ENCODE measurements at regions not wholly inside any gene's neighbourhood (a gene's known extent, or its start where the extent isn't known, plus 50 kb on each side); places are given as distances from the start of the nearest gene placed in this dataset.
A peak's percentile ranks its signal among the peaks of the same experiment; 100 is the strongest.

- TF ChIP-seq ZNF274 (IDR thresholded peaks at IDR 0.05; ENCODE audit: low read depth, low read length) (no peak), SUZ12 (IDR thresholded peaks at IDR 0.05; ENCODE audit: extremely low read depth, insufficient read depth, insufficient read length) (no peak)
- Histone ChIP-seq H3K4me1 (ENCODE audit: insufficient read depth, insufficient read length) (peaks cover 23% of the 10 kb centered on the region), H3K27me3 (ENCODE audit: insufficient read depth, insufficient read length) (no peaks in the 10 kb centered on the region), H3K9me3 (ENCODE audit: insufficient read depth, low read length) (no peaks in the 10 kb centered on the region), H3K4me3 (ENCODE audit: insufficient read length, low read depth) (no peak overlapping the region), H3K9ac (ENCODE audit: insufficient read length, low read depth) (peak overlapping the region; percentile 27), H3K36me3 (ENCODE audit: insufficient read depth, insufficient read length, low read length) (no peaks in the 10 kb centered on the region)
- no peak for DNase-seq (ENCODE audit: low read depth, low spot score)
Observed at GRCh38 chr16:27718201-27719105, 168.5 kb downstream of the KATNIP start.

GRCh38 chr16:27719106-27719445 lies 169.1 kb downstream of the KATNIP start:
- TF ChIP-seq ZNF274 (IDR thresholded peaks at IDR 0.05; ENCODE audit: low read depth, low read length) (no peak), SUZ12 (IDR thresholded peaks at IDR 0.05; ENCODE audit: extremely low read depth, insufficient read depth, insufficient read length) (no peak), YY1 (IDR thresholded peaks at IDR 0.05; ENCODE audit: insufficient read depth, insufficient read length) (no peak)
- H3K4me1 ChIP-seq (ENCODE audit: insufficient read depth, insufficient read length): peaks cover 23% of the 10 kb centered on the region
- no peaks in the 10 kb centered on the region for H3K27me3 ChIP-seq (ENCODE audit: insufficient read depth, insufficient read length)
- no peak overlapping the region for H3K4me3 ChIP-seq (ENCODE audit: insufficient read length, low read depth)
- DNase-seq (ENCODE audit: low read depth, low spot score): no peak
- no peaks in the 10 kb centered on the region for H3K9me3 ChIP-seq (ENCODE audit: insufficient read depth, low read length)
- no peak overlapping the region for H3K9ac ChIP-seq (ENCODE audit: insufficient read length, low read depth)
- H3K36me3 ChIP-seq (ENCODE audit: insufficient read depth, insufficient read length, low read length): no peaks in the 10 kb centered on the region

- TF ChIP-seq ZNF274 (IDR thresholded peaks at IDR 0.05; ENCODE audit: low read depth, low read length): no peak
- TF ChIP-seq YY1 (IDR thresholded peaks at IDR 0.05; ENCODE audit: insufficient read depth, insufficient read length): no peak
- no peak for TF ChIP-seq SUZ12 (IDR thresholded peaks at IDR 0.05; ENCODE audit: extremely low read depth, insufficient read depth, insufficient read length)
Observed at GRCh38 chr16:27720731-27721530, 171.0 kb downstream of the KATNIP start.

GRCh38 chr16:27721531-27722181 lies 171.7 kb downstream of the KATNIP start:
- no peaks in the 10 kb centered on the region for H3K27me3 ChIP-seq (ENCODE audit: insufficient read depth, insufficient read length)
- TF ChIP-seq SUZ12 (IDR thresholded peaks at IDR 0.05; ENCODE audit: extremely low read depth, insufficient read depth, insufficient read length): no peak
- no peak for TF ChIP-seq YY1 (IDR thresholded peaks at IDR 0.05; ENCODE audit: insufficient read depth, insufficient read length)
- no peak for TF ChIP-seq ZNF274 (IDR thresholded peaks at IDR 0.05; ENCODE audit: low read depth, low read length)
- DNase-seq (ENCODE audit: low read depth, low spot score): no peak
- no peak overlapping the region for H3K4me3 ChIP-seq (ENCODE audit: insufficient read length, low read depth)
- H3K36me3 ChIP-seq (ENCODE audit: insufficient read depth, insufficient read length, low read length): no peaks in the 10 kb centered on the region
- peak overlapping the region; percentile 24 for H3K9ac ChIP-seq (ENCODE audit: insufficient read length, low read depth)
- peaks cover 23% of the 10 kb centered on the region for H3K4me1 ChIP-seq (ENCODE audit: insufficient read depth, insufficient read length)
- no peaks in the 10 kb centered on the region for H3K9me3 ChIP-seq (ENCODE audit: insufficient read depth, low read length)

More at GRCh38 chr16:27720731-27721530, 171.0 kb downstream of the KATNIP start:
- no peak overlapping the region for H3K4me3 ChIP-seq (ENCODE audit: insufficient read length, low read depth)
- H3K4me1 ChIP-seq (ENCODE audit: insufficient read depth, insufficient read length): peaks cover 23% of the 10 kb centered on the region
- no peaks in the 10 kb centered on the region for H3K36me3 ChIP-seq (ENCODE audit: insufficient read depth, insufficient read length, low read length)
- no peaks in the 10 kb centered on the region for H3K27me3 ChIP-seq (ENCODE audit: insufficient read depth, insufficient read length)
- no peaks in the 10 kb centered on the region for H3K9me3 ChIP-seq (ENCODE audit: insufficient read depth, low read length)
- no peak for DNase-seq (ENCODE audit: low read depth, low spot score)
- peak overlapping the region; percentile 24 for H3K9ac ChIP-seq (ENCODE audit: insufficient read length, low read depth)

GRCh38 chr16:27722207-27722606 lies 172.3 kb downstream of the KATNIP start:
- Histone ChIP-seq H3K27me3 (ENCODE audit: insufficient read depth, insufficient read length) (no peaks in the 10 kb centered on the region), H3K9ac (ENCODE audit: insufficient read length, low read depth) (no peak overlapping the region), H3K9me3 (ENCODE audit: insufficient read depth, low read length) (no peaks in the 10 kb centered on the region), H3K36me3 (ENCODE audit: insufficient read depth, insufficient read length, low read length) (no peaks in the 10 kb centered on the region), H3K4me1 (ENCODE audit: insufficient read depth, insufficient read length) (peaks cover 23% of the 10 kb centered on the region), H3K4me3 (ENCODE audit: insufficient read length, low read depth) (no peak overlapping the region)
- no peak for DNase-seq (ENCODE audit: low read depth, low spot score)
- no peak for TF ChIP-seq SUZ12 (IDR thresholded peaks at IDR 0.05; ENCODE audit: extremely low read depth, insufficient read depth, insufficient read length)
- no peak for TF ChIP-seq ZNF274 (IDR thresholded peaks at IDR 0.05; ENCODE audit: low read depth, low read length)

- H3K27me3 ChIP-seq (ENCODE audit: insufficient read depth, insufficient read length): no peaks in the 10 kb centered on the region
- no peak for TF ChIP-seq ZNF274 (IDR thresholded peaks at IDR 0.05; ENCODE audit: low read depth, low read length)
- TF ChIP-seq SUZ12 (IDR thresholded peaks at IDR 0.05; ENCODE audit: extremely low read depth, insufficient read depth, insufficient read length): no peak
- TF ChIP-seq YY1 (IDR thresholded peaks at IDR 0.05; ENCODE audit: insufficient read depth, insufficient read length): no peak
- DNase-seq (ENCODE audit: low read depth, low spot score): no peak
- H3K36me3 ChIP-seq (ENCODE audit: insufficient read depth, insufficient read length, low read length): peaks cover under 1% of the 10 kb centered on the region
- H3K4me3 ChIP-seq (ENCODE audit: insufficient read length, low read depth): no peak overlapping the region
- no peak overlapping the region for H3K9ac ChIP-seq (ENCODE audit: insufficient read length, low read depth)
- no peaks in the 10 kb centered on the region for H3K9me3 ChIP-seq (ENCODE audit: insufficient read depth, low read length)
- H3K4me1 ChIP-seq (ENCODE audit: insufficient read depth, insufficient read length): peaks cover 16% of the 10 kb centered on the region
Observed at GRCh38 chr16:27722892-27723450, 173.0 kb downstream of the KATNIP start.
